ENCODE measurements at regions not wholly inside any gene's neighbourhood (a gene's known extent, or its start where the extent isn't known, plus 50 kb on each side); places are given as distances from the start of the nearest gene placed in this dataset.

- DNase-seq, result no peak
Measured at GRCh38 chr4:45636175-45636574, 487.7 kb downstream of the GABRG1 start.

- no peak for DNase-seq
Measured at GRCh38 chr4:45629717-45630116, 494.1 kb downstream of the GABRG1 start.

- no peak for DNase-seq
Measured at GRCh38 chr4:45621971-45622370, 501.9 kb downstream of the GABRG1 start.

GRCh38 chr4:45620808-45621207 is 503.0 kb downstream of the GABRG1 start:
- DNase-seq, result no peak

- DNase-seq, result no peak
Measured at GRCh38 chr4:45596379-45597101, 527.3 kb downstream of the GABRG1 start.

GRCh38 chr4:45580334-45580733 is 543.5 kb downstream of the GABRG1 start:
- no peak for DNase-seq

GRCh38 chr4:45578874-45579273 is 545.0 kb downstream of the GABRG1 start:
- no peak for DNase-seq

GRCh38 chr4:45576275-45576674 is 547.6 kb downstream of the GABRG1 start:
- no peak for DNase-seq

GRCh38 chr4:45569619-45570018 is 554.2 kb downstream of the GABRG1 start:
- DNase-seq, result no peak

GRCh38 chr4:45568694-45569093 is 555.2 kb downstream of the GABRG1 start:
- no peak for DNase-seq

GRCh38 chr4:45566896-45567603 is 556.8 kb downstream of the GABRG1 start:
- DNase-seq, result no peak

GRCh38 chr4:45554423-45554822 is 569.4 kb downstream of the GABRG1 start:
- DNase-seq, result no peak

- no peak for DNase-seq
Measured at GRCh38 chr4:45550766-45551366, 573.0 kb downstream of the GABRG1 start.

- DNase-seq, result no peak
Measured at GRCh38 chr4:45539142-45539814, 584.6 kb downstream of the GABRG1 start.

- DNase-seq, result no peak
Measured at GRCh38 chr4:45530498-45530897, 593.4 kb downstream of the GABRG1 start.

- no peak for DNase-seq
Measured at GRCh38 chr4:45527160-45527559, 596.7 kb downstream of the GABRG1 start.

- no peak for DNase-seq
Measured at GRCh38 chr4:45518832-45519231, 605.0 kb downstream of the GABRG1 start.

GRCh38 chr4:45502471-45502870 is 621.4 kb downstream of the GABRG1 start:
- no peak for DNase-seq

- DNase-seq, result no peak
Measured at GRCh38 chr4:45484740-45485139, 639.1 kb downstream of the GABRG1 start.

GRCh38 chr4:45482346-45482745 is 641.5 kb downstream of the GABRG1 start:
- no peak for DNase-seq

GRCh38 chr4:45477311-45477733 is 646.5 kb downstream of the GABRG1 start:
- DNase-seq, result no peak

GRCh38 chr4:45475548-45475947 is 648.3 kb downstream of the GABRG1 start:
- DNase-seq, result no peak

- no peak for DNase-seq
Measured at GRCh38 chr4:45472490-45472889, 651.4 kb downstream of the GABRG1 start.

GRCh38 chr4:45471335-45471734 is 652.5 kb downstream of the GABRG1 start:
- DNase-seq, result no peak

Data from SHP77 treated with DMSO at 0.1 percent for 48 hours (cell line).